Right ventricle myocardium superior (tissue), 1 donor: ENCODE measurements at regions not wholly inside any gene's neighbourhood (a gene's known extent, or its start where the extent isn't known, plus 50 kb on each side); places are given as distances from the start of the nearest gene placed in this dataset.
"Not testable (repeated sequence)": the region's sequence is repeated elsewhere in the genome, so short reads cannot be mapped to it uniquely, and the experiment has no call there.

ENCODE experiments used
- ATAC-seq: fragments of 200-7000 bp; cut with Tn5 transposase; one replicate; pipeline ENCODE4 v1.9.1; 2020; ENCODE audit warnings: mild to moderate bottlenecking; ENCODE audit not compliant: poor library complexity
- DNase-seq: peaks from one replicate; pipeline ENCODE4 v3.0.0-alpha.2; 2020
- intact Hi-C: fragments of 100-400 bp; cut with DNase I; formaldehyde crosslinking; loops from one replicate; pipeline ENCODE4 v1.11.2; 2022
- donor health status: DM: no; HTN: yes; CAD: no; lungs with severe emphysema.

GRCh38 chr5:152193391-152194107 lies 211.5 kb downstream of the NMUR2 start:
- DNase-seq (no peak), ATAC-seq (no peak)
- intact Hi-C loops: no loop called here

DNA sequence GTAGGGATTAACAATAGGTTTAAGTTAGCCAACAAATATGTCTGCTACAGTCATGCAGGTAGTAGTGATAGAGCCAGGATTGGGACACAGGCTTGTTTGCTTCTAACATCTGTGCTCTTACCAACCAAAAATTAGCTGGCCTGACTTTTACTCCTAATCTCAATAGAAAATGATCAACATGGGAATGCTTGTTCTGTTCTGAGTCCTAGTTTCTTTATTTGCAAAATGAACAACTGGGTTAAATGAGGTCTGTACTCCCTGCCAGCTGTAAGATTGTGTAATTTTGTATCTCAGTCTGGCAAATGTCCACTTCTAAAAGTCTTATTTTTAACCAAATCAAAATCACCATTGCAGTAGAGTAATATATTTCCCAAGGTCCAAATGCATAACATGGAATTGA lies 216.8 kb downstream of the NMUR2 start:
- DNase-seq (no peak), ATAC-seq (peak; percentile 64)
- intact Hi-C loops: no loop called here

DNA sequence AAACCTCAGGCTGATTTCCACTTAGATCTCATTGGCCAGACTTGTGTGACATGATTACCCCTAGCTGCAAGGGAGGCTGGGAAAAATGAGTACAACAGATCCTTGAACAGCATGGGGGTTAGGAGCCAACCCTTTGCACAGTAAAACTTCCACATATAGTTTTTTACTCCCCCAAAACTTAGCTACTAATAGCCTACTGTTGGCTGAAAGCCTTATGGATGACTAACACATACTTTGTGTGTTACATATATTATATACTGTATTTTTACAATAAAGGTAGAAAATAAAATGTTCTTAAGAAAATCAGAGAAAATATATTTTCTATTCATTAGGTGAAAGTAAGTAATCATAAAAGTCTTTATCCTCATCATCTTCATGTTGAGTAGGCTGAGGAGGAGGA lies 217.4 kb downstream of the NMUR2 start:
- intact Hi-C loops: no loop called here
- DNase-seq (no peak), ATAC-seq (no peak)

DNA sequence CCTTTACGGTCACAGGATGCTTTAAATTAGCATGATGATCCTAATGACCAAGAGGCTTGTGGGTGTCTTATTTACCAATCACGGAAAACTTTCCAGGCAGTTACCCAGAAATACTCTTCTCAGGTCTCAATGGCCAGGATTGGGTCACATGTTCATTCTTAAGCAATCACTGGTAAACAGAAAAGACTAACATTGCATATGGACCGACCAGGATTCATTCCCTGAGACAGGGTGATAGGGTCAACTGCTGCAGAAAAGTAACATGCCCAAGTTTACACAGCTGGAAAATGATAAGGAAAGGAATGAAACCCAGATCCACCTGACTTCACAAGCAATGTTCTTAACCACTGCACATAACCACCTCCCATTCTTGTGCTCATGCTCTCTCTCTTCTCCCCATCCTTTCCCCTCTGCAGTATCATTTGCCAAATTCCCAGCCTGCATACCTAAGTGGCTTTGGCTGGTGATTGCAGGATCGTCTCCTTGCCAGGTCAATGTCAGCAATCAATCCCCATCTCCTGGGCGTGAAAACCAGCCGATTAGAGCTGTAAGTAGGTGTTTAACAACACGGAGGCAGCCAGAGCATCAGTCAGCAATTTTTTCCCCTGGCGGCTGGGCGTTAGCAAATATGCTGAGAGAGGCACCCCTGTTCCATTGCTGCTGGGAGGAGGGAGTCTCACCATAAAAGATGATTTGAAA lies 219.4 kb downstream of the NMUR2 start:
- ATAC-seq: peak; percentile 90
- peak; percentile 56 for DNase-seq
- intact Hi-C loops: no loop called here

DNA sequence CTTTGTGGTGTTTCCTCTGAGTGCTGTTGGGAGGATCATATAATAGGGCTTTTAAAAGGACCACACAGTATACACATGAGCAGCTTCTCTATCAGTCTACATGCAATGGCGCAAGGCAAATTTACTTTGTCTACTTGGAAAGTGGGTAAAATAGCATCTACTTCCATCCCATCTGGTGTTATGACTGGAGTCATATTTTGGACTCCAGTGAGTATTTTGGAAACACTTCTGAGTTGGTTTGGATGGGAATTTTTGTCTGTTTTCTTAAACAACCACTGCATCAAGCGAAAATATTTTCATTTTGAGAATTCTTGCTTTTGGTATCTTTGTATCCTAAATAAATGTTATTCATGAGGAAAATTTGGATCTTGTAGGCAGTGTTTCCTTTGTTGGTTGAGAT lies 220.8 kb downstream of the NMUR2 start:
- intact Hi-C loops: no loop called here
- no peak for DNase-seq
- no peak for ATAC-seq

- ATAC-seq (no peak), DNase-seq (no peak)
- intact Hi-C loops: no loop called here
Measured at GRCh38 chr5:152181461-152181860, 223.6 kb downstream of the NMUR2 start.

- no peak for DNase-seq
- intact Hi-C loops: no loop called here
- ATAC-seq: no peak
Measured at GRCh38 chr5:152178350-152178699, 226.8 kb downstream of the NMUR2 start.

GRCh38 chr5:152177626-152178349 lies 227.3 kb downstream of the NMUR2 start:
- ATAC-seq (no peak), DNase-seq (no peak)
- intact Hi-C loops: no loop called here

DNA sequence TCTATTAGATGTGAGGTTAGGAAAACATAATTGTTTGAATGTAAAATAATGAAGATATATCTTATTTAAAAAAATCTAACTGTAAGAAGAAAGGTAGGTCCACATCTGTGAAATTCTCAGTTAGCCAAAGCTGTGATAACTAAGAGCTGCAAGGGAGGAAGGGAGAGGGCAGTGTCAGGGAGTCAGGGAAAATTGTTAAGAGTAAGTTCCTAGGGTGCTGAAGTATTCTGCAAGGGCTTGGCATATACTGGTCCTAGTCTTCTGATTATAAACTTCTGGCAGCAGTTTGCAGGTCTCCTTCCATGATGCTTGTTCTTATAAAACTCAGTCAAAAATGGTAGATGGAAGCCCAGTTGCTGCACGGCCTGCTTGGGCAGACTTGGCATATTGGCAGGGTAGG lies 233.2 kb downstream of the NMUR2 start:
- intact Hi-C loops: no loop called here

GRCh38 chr5:152170350-152170749 lies 234.7 kb downstream of the NMUR2 start:
- intact Hi-C loops: no loop called here
- ATAC-seq (no peak), DNase-seq (no peak)

More for the DNA sequence above, 233.2 kb downstream of the NMUR2 start:
- no peak for ATAC-seq
- DNase-seq: no peak

GRCh38 chr5:152164860-152165259 lies 240.2 kb upstream of the GLRA1 start:
- intact Hi-C loops: no loop called here
- DNase-seq (no peak), ATAC-seq (no peak)

GRCh38 chr5:152159894-152160293 lies 235.2 kb upstream of the GLRA1 start:
- ATAC-seq, intact Hi-C loops, DNase-seq: not testable (repeated sequence)

DNA sequence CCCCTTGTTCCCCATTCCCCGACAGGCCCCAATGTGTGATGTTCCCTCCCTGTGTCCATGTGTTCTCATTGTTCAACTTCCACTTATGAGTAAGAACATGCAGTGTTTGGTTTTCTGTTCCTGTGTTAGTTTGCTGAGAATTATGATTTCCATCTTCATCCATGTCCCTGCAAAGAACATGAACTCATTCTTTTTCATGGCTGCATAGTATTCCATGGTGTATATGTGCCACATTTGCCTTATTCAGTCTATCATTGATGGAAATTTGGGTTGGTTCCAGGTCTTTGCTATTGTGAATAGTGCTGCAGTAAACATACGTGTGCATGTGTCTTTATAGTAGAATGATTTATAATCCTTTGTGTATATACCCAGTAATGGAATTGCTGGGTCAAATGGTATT lies 229.8 kb upstream of the GLRA1 start:
- DNase-seq, ATAC-seq, intact Hi-C loops: not testable (repeated sequence)

GRCh38 chr5:152151940-152152339 lies 227.3 kb upstream of the GLRA1 start:
- ATAC-seq (no peak), DNase-seq (no peak)
- intact Hi-C loops: no loop called here

GRCh38 chr5:152151113-152151512 lies 226.5 kb upstream of the GLRA1 start:
- DNase-seq (no peak), ATAC-seq (no peak)
- intact Hi-C loops: no loop called here

GRCh38 chr5:152147286-152147685 lies 222.6 kb upstream of the GLRA1 start:
- intact Hi-C loops: loop anchor here (10.0 kb wide), 2 partner anchors 128 to 358 kb away; no protein-coding TSS in a partner anchor
- no peak for DNase-seq
- ATAC-seq: no peak

DNA sequence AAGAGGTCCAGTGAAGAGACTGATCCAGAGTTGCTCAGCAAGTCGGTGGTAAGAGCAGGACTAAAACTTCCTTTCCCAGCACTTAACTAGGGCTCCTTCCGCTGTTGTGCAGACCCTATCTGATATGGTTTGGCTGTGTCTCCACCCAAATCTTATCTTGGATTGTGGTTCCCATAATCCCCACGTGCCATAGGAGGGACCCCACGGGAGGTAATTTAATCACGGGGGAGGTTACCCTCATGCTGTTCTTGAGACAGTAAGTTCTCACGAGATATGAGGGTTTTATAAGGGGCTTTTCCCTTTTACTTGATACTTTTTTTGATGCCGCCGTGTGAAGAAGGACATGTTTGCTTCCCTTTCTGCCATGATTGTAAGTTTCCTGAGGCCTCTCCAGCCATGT lies 221.9 kb upstream of the GLRA1 start:
- ATAC-seq: no peak
- intact Hi-C loops: loop anchor here (10.0 kb wide), 2 partner anchors 128 to 358 kb away; no protein-coding TSS in a partner anchor
- DNase-seq: no peak

- no peak for ATAC-seq
- intact Hi-C loops: loop anchor here (10.0 kb wide), 2 partner anchors 130 to 360 kb away; no protein-coding TSS in a partner anchor
Measured at GRCh38 chr5:152144556-152144955, 219.9 kb upstream of the GLRA1 start.

GRCh38 chr5:152144030-152144429 lies 219.4 kb upstream of the GLRA1 start:
- ATAC-seq: no peak

More at GRCh38 chr5:152144556-152144955, 219.9 kb upstream of the GLRA1 start:
- DNase-seq: no peak

More at GRCh38 chr5:152144030-152144429, 219.4 kb upstream of the GLRA1 start:
- intact Hi-C loops: loop anchor here (10.0 kb wide), 2 partner anchors 131 to 361 kb away; no protein-coding TSS in a partner anchor
- no peak for DNase-seq
